Mesothelial cell of epicardium (in vitro differentiated cells): ENCODE measurements at regions not wholly inside any gene's neighbourhood (a gene's known extent, or its start where the extent isn't known, plus 50 kb on each side); places are given as distances from the start of the nearest gene placed in this dataset.

Experiments used
- DNase-seq, 2 experiments: peaks; one replicate each; pipeline ENCODE4 v3.0.0; 2021; ENCODE audit warnings: low spot score in 2 of 2; ENCODE audit not compliant: unreplicated experiment in 2 of 2
- H3K27ac Mint-ChIP-seq: 2 replicates; pipeline ENCODE4 v1.8.0; 2021; ENCODE audit warnings: mixed read lengths
- H3K27me3 Mint-ChIP-seq: 2 replicates; pipeline ENCODE4 v1.8.0; 2021; ENCODE audit warnings: low read depth, mixed read lengths
- H3K36me3 Mint-ChIP-seq: 2 replicates; pipeline ENCODE4 v1.8.0; 2021; ENCODE audit warnings: mixed read lengths
- H3K4me1 Mint-ChIP-seq: 2 replicates; pipeline ENCODE4 v1.8.0; 2021; ENCODE audit warnings: mixed read lengths
- H3K4me3 Mint-ChIP-seq: 2 replicates; pipeline ENCODE4 v1.8.0; 2021; ENCODE audit warnings: mild to moderate bottlenecking, moderate library complexity, mixed read lengths
- H3K9me3 Mint-ChIP-seq: 2 replicates; pipeline ENCODE4 v1.8.0; 2021; ENCODE audit warnings: mixed read lengths
- CTCF ChIP-seq: fragments of 200-600 bp; sonication (generic); IDR thresholded peaks from one replicate; pipeline ENCODE4 v1.5.0; 2021; ENCODE audit warnings: antibody characterized with exemption; ENCODE audit not compliant: unreplicated experiment

DNA sequence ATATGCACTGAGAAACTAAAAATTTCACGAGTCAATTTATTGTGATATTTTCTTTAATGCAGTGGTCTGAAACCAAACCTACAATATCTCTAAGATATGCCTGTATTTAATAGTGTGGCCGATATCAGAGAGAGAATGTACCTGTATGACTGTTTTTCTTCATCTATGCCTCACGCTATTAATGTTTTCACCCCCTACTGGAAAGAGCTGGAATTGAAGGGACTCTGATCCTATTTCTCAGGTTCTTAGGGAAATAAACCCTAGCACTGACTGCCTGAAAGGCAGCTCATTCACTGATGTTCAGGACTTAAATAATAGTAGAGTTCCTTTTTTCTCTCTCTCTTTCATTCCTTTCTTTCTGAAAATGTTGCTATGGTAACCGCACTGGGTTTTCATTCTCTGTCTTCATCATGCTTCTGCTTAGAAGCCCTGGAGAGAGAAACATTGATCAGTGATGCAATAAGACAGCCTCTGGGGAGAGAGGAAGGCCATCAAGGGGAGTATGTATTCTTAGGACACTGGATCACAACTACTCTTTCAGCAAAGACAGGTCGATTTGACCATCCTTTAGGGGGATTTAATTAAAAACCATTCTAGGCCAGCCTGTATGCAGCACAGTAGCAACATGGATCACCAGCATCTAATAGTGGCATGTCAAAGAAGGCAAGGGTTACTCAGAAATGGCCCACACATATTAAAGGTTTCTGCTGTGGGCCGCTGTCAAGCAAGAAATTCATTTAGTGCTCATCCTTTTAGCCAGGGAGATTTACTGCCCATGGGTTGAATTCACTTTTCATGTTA lies 1135.7 kb downstream of the IGSF11 start:
- peak; percentile 32 for TF ChIP-seq CTCF
- Mint-ChIP-seq H3K36me3 (peaks cover 4% of the 10 kb centered on the region), H3K4me1 (no peaks in the 10 kb centered on the region), H3K9me3 (peaks cover 21% of the 10 kb centered on the region), H3K27ac (no peak overlapping the region), H3K4me3 (no peak overlapping the region), H3K27me3 (no peaks in the 10 kb centered on the region)
- no peak for DNase-seq

- no peak overlapping the region for H3K27ac Mint-ChIP-seq
- no peaks in the 10 kb centered on the region for H3K4me1 Mint-ChIP-seq
- no peak for DNase-seq
- H3K36me3 Mint-ChIP-seq = peaks cover under 1% of the 10 kb centered on the region
- no peak overlapping the region for H3K4me3 Mint-ChIP-seq
- peaks cover 5% of the 10 kb centered on the region for H3K9me3 Mint-ChIP-seq
- H3K27me3 Mint-ChIP-seq = peaks cover 3% of the 10 kb centered on the region
- no peak for TF ChIP-seq CTCF
These were observed 1131.4 kb downstream of the IGSF11 start for GRCh38 chr3:117903226-117903625.

DNA sequence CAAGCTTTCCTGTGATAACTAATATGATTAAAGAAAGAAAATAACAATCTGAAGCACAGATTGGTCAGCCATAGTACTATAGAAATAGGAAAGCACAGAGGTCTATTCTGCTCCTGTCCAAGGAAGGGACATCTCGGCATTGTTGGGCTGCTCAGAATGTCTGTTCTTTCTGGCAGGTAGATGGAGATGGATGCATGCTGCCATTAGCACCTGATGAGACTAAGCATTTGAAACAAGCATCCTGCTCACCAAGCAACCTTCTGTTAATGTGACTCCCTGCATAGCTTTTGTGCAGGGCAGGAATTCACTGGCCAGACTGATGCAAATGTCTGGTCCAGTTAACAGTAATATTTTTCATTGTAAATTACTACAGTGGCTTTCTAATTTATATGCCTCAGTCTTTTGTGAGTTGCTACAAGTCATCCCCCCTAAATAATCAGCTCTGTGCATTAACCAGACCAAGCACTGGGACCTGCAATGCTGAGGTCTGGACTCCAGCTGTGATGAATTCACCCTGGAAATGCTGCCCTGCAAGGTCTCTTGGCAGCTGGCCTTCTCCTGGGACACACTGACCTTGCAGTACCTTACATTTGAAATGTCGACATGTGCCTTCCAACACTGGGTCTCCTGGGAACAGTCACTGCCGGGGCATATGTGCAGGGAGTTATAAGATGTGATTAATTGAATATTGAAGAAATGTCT lies 1123.7 kb downstream of the IGSF11 start:
- TF ChIP-seq CTCF = no peak
- Mint-ChIP-seq H3K27ac (no peak overlapping the region), H3K4me3 (no peak overlapping the region), H3K36me3 (no peaks in the 10 kb centered on the region), H3K4me1 (no peaks in the 10 kb centered on the region), H3K27me3 (peaks cover 8% of the 10 kb centered on the region), H3K9me3 (no peaks in the 10 kb centered on the region)
- DNase-seq = no peak

GRCh38 chr3:117912352-117912751 lies 1122.3 kb downstream of the IGSF11 start:
- no peaks in the 10 kb centered on the region for H3K9me3 Mint-ChIP-seq
- peaks cover 7% of the 10 kb centered on the region for H3K27me3 Mint-ChIP-seq
- DNase-seq = no peak
- no peaks in the 10 kb centered on the region for H3K4me1 Mint-ChIP-seq
- H3K36me3 Mint-ChIP-seq = no peaks in the 10 kb centered on the region
- H3K27ac Mint-ChIP-seq = no peak overlapping the region
- no peak for TF ChIP-seq CTCF
- no peak overlapping the region for H3K4me3 Mint-ChIP-seq

GRCh38 chr3:117914540-117915100 lies 1120.0 kb downstream of the IGSF11 start:
- Mint-ChIP-seq H3K27ac (no peak overlapping the region), H3K9me3 (no peaks in the 10 kb centered on the region), H3K36me3 (no peaks in the 10 kb centered on the region), H3K27me3 (peaks cover 8% of the 10 kb centered on the region), H3K4me1 (no peaks in the 10 kb centered on the region), H3K4me3 (no peak overlapping the region)
- no peak for TF ChIP-seq CTCF
- no peak for DNase-seq
